ENCODE measurements at regions not wholly inside any gene's neighbourhood (a gene's known extent, or its start where the extent isn't known, plus 50 kb on each side); places are given as distances from the start of the nearest gene placed in this dataset.

DNA sequence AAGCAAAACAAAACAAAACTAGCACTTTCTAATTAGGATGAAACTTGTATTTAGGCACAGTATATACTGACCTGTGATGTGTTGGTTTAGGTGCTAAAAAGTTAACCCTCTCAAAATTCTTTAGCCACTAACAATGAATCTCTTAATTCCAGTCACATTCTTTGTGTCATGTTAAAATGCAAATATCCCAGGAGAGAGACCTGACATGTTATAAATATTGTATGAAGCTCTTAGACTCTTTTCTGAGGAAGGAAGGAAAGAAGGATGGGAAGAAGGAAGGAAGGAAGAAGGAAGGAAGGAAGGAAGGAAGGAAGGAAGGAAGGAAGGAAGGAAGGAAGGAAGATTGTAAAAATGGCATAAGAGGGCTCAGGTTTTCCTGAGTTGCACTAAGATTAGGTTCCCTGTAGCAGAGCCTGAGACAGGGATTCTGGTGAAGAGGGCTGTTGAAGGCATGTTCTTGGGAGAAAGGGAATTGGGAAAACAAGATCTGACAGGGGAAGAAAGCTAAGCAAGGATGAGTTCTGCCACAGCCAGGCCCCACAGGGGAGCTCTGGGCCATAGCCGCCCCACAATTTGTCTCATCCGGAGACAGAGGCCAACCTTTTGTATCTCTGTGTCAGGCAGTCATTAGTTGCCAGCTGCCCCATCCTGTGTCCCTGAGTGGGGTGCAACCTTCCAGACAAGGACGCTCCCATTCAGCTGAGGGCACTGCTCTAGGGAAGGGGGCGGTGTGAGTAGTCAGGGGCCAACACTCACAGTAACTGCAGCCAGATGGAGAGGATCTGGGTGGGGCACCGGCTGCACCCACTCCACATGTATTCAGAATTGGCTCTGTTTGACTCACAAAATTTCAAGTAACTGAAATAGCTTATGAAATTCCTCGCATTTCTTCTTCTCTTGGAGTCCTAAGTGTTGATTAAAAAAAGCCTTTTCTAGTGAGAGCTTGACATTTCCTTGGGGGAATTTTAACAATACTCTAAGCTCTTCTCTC is 189.3 kb upstream of the ARG1 start:
- DNase-seq, result no peak

DNA sequence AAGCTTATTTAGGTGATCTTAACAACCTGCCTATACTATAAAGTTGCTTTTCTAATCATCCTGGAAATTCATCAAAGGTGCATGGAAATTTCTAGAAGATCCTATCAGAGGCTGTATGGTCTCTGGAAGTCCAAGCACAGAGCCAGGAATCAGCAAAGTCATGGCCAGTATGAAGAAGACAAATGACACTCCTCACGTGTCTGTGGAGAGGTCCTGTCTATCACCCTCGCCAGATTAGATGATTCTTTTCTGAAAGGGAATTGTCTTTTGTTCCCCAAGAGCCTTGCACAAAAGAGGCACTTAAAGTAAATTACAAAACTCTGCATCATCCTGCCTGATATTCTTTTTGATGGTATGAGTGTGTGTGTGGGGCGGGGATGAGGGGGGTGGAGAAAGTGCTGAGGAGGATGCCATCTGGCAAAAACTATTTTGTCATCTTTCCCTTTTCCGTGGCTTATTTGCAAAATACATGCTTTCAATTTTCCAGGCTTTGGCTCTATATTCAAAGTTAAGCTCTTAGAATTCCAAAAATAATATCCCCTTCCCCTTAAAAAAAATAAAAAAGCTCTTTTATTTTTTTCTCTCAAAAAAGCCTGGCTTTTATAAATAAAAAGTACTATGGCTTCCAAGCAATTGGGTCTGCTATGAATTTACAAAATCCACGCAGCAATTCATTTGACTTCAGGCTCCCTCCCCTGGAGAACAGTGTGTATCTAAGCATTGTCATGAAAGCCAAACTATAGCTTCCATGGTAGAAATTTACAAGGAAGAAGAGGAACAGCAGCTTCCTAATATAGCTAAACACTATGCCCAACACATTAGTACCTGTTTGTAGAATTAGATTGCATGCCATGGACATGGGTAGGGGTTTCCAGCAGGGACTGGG is 185.2 kb upstream of the ARG1 start:
- DNase-seq, result no peak

DNA sequence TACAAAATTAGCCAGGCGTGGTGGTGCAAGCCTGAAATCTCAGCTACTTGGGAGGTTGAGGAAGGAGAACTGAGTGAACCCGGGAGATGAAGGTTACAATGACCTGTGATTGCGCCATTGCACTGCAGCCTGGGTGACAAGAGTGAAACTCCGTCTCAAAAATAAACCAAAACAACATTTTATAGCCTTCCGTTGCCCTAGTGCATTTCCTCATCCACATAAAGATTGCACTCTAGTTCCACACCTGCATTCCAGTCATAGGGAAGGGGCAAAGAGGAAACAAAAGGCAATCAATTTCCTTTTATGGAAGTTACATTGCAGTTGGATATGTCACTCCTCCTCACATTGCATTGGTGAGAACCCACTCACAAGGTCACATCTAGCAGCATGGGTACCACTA is 182.7 kb upstream of the ARG1 start:
- no peak for DNase-seq

DNA sequence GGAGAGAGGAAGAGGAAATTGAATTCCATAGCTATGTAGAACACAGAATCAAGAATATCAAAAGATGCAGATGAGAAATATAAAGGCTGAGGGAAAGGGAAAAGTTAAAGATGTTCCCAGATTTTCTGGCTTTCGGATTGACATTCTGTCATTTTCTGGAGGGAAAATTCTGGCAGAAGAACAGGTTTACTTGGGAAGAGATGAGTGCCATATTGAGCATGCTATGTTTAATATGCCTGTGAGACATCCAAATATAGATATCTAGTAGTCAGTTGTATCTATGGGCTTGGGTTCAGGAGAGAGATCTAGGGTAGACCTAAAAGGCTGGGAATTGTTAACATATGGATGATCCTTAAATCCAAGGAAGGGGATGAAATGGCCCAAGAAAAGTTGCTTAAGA is 181.9 kb upstream of the ARG1 start:
- no peak for DNase-seq

DNA sequence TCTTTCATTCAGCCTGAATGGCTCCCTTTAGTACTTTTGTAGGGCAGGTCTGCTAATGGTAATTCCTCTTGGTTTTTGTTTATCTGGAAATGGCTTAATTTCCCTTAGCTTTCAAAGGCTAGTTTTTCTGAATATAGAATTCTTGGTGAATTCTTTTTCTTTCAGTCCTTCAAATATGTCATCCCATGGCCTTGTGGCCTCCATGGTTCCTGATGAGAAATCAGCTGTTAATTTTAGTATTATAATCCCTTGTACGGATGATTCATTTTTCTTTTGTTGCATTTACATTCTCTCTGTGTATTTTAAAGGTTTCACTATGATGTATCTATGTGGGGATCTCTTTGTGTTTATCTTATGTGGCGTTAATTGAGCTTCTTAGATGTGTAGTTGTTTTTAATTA is 179.6 kb upstream of the ARG1 start:
- no peak for DNase-seq

DNA sequence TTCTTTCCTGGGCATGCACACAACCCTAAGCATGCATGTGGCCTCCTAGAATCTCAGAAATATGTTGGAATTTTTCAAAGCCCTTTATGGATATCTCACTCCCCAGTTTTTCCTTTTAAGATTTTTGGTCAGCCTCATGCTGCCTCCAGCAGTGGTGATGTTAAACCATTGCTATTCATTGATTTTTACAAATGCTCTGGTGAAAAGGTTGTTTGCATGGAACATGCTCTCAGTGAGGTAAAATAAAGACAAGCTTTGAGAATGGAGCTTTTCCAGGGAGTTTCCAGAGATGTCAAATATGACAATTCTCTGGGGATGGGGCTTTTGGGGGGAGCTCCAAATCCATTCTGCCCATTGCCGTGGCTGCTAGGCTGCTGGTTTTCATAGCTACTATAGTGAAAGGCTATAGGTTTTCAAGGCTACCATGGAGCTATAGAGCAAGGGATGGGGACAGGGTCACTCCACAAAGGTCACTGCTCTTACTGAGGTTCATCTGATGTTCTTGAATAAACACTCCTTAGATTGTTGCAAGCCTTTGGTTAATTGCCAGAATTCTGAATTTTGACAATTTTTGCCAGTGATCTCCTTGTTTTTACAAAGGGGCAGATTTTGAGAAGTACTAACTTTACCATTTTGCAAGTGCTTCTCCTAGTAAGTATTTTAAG is 178.1 kb upstream of the ARG1 start:
- no peak for DNase-seq

DNA sequence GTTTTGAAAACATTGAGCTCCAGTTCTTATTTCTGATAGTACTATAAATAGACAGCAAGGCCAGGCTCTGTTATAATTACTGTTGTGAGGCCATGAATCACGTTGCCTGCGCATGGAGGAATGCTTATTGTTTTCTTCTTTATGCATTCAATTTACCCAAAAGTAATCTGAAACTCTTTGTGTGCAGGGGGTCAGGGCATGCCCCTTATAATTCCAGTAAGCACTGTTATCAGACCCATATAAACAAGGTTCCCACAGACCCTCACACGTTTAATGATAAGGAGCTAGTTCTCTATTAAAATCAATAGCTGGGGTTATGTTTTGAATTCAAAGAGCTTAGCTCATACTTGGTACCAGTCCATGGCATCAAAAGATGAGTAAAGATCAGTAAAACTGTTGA is 174.8 kb upstream of the ARG1 start:
- DNase-seq, result no peak

DNA sequence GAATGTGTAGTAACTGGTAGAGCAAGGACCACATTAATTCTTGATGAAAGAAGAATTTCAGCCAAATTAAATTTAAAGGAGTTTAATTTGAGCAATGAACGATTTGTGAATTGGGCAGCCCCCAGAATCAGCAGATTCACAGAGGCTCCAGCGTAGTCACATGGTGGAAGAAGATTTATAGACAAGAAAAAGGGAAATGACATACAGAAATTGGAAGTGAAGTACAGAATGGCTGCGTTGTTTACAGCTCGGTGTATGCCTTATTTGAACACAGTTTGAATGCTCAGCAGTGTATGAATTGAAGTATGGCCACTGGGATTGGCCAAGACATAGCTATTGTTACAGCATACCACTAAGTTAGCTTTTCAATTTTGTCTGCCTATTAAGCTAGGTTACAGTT is 173.6 kb upstream of the ARG1 start:
- DNase-seq, result no peak

DNA sequence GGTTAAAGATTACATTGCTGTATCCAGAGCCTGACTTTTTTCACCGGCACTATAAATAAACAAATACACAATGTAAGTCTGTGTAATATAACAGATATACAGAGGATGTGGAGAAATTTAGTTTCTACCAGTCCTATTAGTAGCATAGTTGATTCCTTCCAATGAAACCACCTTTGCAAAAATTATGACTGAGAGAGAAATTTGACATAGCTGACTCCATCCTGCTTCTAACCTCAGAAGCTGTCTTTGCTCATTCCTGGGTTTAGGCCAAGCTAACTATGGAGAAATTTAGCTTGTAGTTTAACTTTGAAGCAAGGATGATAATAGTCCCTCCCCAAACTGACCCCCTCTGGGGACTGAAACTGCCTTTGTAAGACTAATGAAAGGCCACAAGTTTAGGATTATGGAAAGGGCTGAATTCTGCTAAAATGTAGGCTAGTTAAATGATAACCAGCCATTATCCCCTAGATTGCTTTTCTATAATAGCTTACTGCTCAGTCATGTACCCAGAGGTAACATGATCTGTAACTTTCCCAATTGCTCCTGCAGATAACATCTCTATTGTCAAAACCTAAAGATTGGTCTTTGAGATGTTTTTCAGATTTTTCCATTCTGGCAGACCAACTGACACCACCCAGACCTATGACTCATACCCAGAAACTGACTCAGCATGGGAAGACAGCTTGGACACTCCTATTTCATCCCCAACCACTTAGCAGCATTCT is 172.8 kb upstream of the ARG1 start:
- DNase-seq, result no peak

DNA sequence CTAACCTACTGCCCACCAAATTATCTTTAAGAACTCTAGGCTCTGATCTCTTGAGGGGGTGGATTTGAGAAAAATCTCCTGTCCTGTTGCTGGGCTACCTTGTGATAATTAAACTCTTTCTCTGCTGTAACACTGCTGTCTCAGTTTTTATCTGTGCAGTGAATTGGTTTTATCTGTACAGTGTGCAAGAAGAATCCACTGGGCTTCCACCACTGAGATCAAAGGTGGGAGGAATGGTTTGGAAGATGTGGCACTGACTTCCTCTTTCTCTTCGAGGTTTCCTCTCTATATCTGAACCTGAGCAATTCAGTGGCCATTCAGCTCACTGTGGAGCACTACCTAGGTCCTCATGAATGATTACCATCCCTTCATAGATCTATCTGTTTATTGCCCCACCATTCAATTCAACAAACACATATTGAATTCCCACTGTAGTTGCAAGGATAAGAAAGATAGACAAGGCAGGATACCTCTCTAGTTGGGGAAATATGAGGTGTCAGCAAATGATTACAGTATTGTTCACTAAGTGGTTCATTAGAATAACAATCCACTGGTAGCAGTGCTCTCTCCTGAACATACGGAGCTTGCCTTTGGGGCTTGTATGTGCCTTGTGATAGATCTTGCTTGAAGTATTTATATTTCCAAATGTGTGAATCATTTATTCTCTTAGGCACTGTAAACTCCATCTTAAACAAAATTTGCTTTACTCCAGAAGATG is 172.1 kb upstream of the ARG1 start:
- DNase-seq, result no peak

DNA sequence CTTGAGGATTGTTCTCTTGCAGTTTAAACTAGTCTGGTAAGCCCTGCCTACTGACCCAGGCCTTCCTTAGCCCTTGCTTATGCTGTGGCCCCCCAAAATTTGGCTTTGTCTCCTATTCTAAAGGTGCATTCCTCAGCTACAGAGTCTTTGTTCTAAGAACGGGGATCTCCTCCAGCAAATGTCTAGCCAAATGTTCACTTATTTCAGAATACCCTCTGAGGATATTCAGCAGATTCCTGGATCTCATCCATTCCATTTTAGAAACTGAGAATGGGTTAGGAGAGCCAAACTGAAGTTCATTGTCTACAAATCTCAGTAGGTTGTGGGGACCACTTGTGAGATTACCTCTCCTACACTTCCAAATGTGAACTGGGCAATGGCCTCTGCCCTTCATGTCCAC is 164.2 kb upstream of the ARG1 start:
- no peak for DNase-seq

DNA sequence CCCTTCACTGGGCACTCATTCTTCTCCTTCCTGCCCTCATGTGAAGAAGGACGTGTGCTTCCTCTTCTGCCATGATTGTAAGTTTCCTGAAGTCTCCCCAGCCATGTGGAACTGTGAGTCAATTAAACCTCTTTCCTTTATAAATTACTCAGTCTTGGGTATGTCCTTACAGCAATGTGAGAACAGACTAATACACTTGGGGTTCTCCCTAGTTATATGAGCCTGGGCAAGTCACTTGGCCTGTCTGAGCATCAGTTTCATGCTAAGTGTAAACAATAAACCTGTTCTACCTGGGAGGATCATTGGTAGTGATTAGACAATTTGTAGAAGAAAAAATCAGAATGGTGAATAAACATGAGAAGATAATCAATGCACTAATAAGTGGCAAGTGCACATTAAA is 162.2 kb upstream of the ARG1 start:
- DNase-seq, result no peak

DNA sequence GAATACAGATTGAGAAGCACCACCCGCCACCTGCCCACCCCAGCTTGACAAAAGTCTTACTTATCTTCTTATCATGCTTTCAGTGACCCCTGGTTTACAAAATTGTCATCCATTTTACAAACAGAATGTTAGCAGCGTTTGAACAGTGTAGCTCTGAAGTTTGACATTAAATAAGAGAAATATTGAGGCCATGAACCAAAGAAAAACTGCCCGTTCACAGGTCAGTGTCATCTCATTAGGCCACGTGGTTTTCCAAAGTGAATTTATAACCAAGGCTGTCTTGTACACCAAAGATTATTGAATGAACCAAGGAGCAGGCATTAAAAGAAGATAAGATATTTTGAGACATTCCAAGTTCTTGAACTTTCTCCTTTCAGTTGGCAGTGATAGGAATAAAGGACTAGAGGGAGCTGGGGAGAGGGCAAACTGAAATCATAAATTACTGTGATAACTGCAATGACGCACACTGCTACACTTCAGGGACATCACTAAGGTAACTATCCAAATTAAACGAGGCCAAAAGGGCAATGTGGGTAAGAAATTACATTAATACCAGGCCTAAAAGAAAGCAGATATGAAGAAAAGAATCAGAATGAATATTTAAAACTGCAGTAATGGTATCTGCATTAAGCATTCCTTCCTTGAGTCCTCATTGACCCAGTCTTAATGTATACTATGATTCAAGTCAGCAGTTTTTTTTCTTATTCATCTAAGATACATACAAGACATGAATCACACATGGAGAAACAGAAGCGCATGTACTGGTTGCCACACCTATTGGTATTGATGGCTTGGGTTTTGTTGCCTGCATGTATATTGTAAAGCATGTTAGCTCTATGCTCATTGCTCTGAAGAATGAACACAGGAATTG is 159.8 kb upstream of the ARG1 start:
- DNase-seq, result no peak

DNA sequence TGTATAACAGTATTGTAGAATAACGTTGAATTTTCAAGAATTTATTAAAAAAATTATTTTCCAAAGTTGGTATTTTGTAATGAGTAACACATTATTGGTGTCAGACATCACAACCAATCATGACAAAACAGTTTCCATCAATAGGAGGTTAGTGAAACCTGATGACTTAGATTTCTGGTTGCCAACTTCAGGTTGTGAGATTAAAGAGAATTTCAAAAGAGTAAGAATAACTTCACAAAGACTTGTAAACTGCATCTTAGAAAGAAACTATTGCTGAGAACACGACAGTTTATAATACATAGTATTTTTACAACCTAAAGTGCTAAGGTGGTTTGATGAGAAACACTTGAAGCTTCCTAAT is 159.2 kb upstream of the ARG1 start:
- no peak for DNase-seq

DNA sequence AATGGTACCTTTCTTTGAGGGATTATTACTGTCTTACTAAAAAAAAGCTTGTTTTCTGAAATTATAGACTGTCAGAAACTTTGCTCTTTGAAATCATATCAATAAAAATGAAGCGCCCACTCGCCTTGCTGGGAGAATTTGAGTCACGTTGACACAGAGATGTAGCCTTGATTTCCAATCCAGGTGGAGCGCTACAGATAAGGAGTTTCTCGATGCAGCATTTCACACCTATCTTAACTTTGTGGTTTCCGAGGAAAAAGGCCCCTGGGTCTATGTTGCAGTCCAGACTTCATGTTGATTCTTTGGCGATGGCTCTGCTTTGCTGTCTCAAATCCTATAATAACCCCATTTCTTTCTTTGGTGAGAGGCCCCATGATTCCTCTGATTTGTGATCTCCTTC is 158.1 kb upstream of the ARG1 start:
- no peak for DNase-seq

DNA sequence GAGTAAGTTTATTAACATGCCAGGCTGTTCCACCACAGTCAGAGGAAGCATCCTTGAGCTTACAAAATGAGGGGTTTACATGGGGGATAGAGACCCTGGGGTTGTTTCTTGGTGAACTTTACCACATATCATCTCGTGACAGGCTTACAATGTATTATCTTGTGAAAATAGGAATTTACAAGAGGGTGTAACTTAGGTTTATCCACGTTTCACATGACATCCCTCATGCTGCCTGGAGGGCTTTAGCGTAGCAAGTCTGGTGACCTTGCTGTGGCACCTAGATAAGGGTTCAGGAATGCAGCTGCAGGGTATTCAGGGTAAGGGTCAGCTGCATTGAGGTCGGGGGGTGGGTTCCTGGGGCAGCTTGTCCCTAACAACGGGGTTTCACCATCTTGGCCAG is 154.6 kb upstream of the ARG1 start:
- no peak for DNase-seq

DNA sequence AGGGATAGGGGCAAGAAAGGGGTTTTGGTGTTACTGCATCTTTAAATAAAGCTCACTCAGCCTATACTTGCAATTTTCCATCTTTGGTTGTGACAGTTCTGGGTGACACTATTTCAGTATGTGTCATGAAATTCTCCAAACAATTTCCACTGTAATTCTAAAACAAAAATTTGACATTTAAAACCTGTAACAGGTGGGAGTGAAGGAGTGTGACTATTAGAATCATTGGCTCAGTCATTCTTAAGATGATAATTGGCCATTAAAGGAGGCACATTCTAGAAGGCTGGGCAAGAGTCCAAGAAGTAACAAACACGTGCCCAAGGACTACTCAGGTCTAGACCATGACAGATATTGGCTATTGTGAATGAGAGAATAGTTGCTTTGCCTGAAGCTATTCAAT is 153.3 kb upstream of the ARG1 start:
- no peak for DNase-seq

DNA sequence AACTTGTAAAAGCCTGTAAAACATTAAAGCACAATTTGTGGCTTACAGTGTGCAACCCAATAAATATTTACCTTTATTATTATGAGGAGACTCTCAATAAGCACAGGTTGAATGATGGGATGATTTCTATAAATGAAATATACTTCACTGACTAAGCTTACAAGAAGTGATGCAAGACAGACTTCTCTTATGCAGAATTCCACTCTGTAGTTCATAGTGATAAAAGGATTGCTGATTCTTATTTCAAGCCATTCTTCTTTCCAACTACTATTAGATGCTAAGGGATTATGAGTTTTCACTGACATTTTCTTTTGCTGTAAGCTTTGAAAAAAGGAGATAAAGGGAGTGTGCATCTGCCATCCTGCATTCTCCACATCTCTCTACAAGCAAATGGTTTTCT is 149.0 kb upstream of the ARG1 start:
- DNase-seq, result no peak

DNA sequence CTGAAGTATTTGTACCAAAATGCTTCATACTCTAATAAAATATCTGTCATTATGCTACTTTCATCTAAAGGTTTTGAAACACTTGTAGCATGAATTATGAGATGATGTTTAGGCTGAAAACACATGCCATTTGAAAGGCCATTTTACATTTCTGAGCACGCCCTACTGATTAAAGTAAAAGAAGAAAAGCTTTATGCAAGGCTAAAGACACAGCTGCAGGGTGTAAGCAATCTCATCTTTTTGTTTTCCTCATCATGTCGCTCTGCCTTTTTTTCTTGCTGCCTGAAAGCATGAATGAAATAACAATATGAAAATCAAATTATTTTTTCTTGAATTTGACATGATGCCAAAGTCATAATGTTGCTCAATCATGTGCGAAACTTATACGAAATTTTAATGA is 148.6 kb upstream of the ARG1 start:
- DNase-seq, result no peak

DNA sequence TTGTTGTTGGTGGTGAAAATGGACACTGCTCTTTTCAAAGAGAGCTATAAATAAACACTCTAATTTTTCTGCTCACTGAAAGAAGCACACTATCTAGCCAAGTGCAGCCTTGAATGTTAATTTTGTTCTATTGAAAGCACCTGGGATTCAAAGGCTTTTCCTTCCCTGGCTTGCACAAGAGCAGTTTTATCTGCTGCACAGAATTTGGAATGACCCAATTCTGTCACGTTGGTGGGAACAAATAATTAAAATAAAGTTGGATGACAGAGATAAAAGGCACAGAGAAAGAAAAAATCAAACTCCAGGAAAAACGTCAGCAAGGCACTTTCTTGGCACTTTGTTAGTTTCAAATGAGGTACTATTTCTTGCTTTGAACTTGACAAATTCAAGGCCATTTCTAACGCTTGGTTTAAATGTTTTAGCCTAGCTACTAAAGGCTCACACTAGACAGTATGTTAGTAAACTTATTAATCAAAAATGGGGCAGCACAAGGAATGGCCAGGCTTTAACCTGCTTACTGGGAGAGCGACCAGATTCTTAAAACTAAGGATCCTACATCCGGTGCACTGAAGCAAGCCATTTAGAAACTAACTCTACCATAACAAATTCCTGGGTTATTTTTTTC is 145.5 kb upstream of the ARG1 start:
- no peak for DNase-seq

DNA sequence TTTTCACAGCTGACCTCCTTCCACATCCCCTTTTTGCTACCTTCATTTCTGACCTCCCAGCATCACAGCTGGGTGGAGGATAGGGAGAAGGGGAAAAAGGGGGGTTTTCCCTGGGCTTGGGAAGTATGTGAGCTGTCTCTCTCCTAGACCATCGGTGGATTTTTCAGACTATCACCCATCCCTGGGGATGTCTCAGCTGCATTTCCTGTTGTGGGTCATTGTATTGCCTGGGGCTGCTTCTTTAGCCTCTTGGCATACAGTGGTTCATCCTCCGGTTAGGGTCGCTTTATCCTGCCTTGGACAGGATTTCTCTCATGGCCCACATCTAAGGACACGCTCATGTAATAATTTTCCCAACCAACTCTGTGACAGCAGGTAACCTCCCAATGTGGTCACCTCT is 142.5 kb upstream of the ARG1 start:
- no peak for DNase-seq

All from CD4-positive, alpha-beta T cell treated with Interleukin-17A for 4 hours (primary cell).